ENCODE measurements at regions not wholly inside any gene's neighbourhood (a gene's known extent, or its start where the extent isn't known, plus 50 kb on each side); places are given as distances from the start of the nearest gene placed in this dataset.
A peak's percentile ranks its signal among the peaks of the same experiment; 100 is the strongest.

- no peaks in the 10 kb centered on the region for H3K27me3 ChIP-seq (replicated peaks in 1 of 4; ENCODE audit: control insufficient read depth in 3 of 4, extremely low read depth in 1 of 4, insufficient read depth in 3 of 4, low read length in 3 of 4)
- H3K4ac ChIP-seq (replicated peaks; ENCODE audit: insufficient read length, low read depth, low read length), result no peak overlapping the region
- H4K20me1 ChIP-seq (replicated peaks in 1 of 2; ENCODE audit: control insufficient read depth in 1 of 2, insufficient read depth in 2 of 2, low read length in 2 of 2), result no peaks in the 10 kb centered on the region
- no peaks in the 10 kb centered on the region for H3K36me3 ChIP-seq (ENCODE audit: control insufficient read depth in 2 of 4, insufficient read depth in 4 of 4, low read length in 3 of 4)
- H3K23me2 ChIP-seq (ENCODE audit: low read depth, low read length), result no peaks in the 10 kb centered on the region
- no peak overlapping the region for H4K8ac ChIP-seq (ENCODE audit: extremely low read depth, insufficient read depth, low read length)
- H2BK12ac ChIP-seq (ENCODE audit: low read depth, low read length), result no peak overlapping the region
- no peaks in the 10 kb centered on the region for H3K79me1 ChIP-seq (ENCODE audit: low read depth, low read length)
- H3K23ac ChIP-seq (ENCODE audit: insufficient read length), result no peak overlapping the region
- no peaks in the 10 kb centered on the region for H3K9me3 ChIP-seq (ENCODE audit: insufficient read depth in 2 of 2, low read depth in 1 of 2, low read length in 1 of 2)
- 86% methylated on average over 4 of the region's 4 CpGs; no CpG with 5 or more reads in 1 of the 2 experiments for whole genome bisulfite sequencing, 2 experiments (ENCODE audit: extremely low coverage in 1 of 2, insufficient coverage in 1 of 2, insufficient read length in 1 of 2, insufficient replicate concordance in 2 of 2, low coverage in 1 of 2, low lambda C conversion rate in 2 of 2, missing lambda C conversion rate in 1 of 2)
- CTCF ChIA-PET (ENCODE audit: partially characterized antibody), result no interaction called here
- no peak overlapping the region for H3K27ac ChIP-seq (ENCODE audit: low read depth, low read length)
- H3K56ac ChIP-seq (replicated peaks; ENCODE audit: insufficient read length, low read depth, low read length), result no peak overlapping the region
- FAIRE-seq (no peak), DNase-seq (ENCODE audit: low read depth in 1 of 2, low spot score in 2 of 2) (no peak)
- H3K14ac ChIP-seq (ENCODE audit: insufficient read length), result no peak overlapping the region
- no peaks in the 10 kb centered on the region for H3K79me2 ChIP-seq (ENCODE audit: control insufficient read depth in 1 of 2, insufficient read depth in 2 of 2, low read length in 2 of 2)
- no peak overlapping the region for H4K91ac ChIP-seq (replicated peaks; ENCODE audit: insufficient read length, low read length)
- no peak overlapping the region for H3K4me2 ChIP-seq (ENCODE audit: insufficient read depth in 1 of 2, low read depth in 2 of 2, low read length in 2 of 2)
- no peak overlapping the region for H2AK5ac ChIP-seq (ENCODE audit: low read depth, low read length)
- no peak overlapping the region for H3K18ac ChIP-seq (ENCODE audit: extremely low read depth, low read length)
- no peak overlapping the region for H2BK5ac ChIP-seq (ENCODE audit: low read depth, low read length)
- no peak overlapping the region for H2BK15ac ChIP-seq (ENCODE audit: low read length)
- POLR2A ChIA-PET (ENCODE audit: partially characterized antibody), result no interaction called here
- H2BK20ac ChIP-seq (ENCODE audit: low read length), result no peak overlapping the region
- no peak overlapping the region for H2BK120ac ChIP-seq (replicated peaks; ENCODE audit: low read depth, low read length)
- H2AFZ ChIP-seq (ENCODE audit: low read length), result peak overlapping the region; percentile 72; the same call in 1 of the 2 replicates
- H4K5ac ChIP-seq (ENCODE audit: insufficient read length, low read depth, low read length), result no peak overlapping the region
- no peaks in the 10 kb centered on the region for H3K4me1 ChIP-seq (replicated peaks in 1 of 4; ENCODE audit: control insufficient read depth in 3 of 4, insufficient read depth in 4 of 4, low read length in 3 of 4)
- H3K4me3 ChIP-seq (ENCODE audit: extremely low read depth in 1 of 4, insufficient read depth in 2 of 4, low read depth in 3 of 4, low read length in 4 of 4), result no peak overlapping the region
- no peak overlapping the region for H3K9ac ChIP-seq (replicated peaks in 1 of 4; ENCODE audit: extremely low read depth in 1 of 4, low read depth in 3 of 4, low read length in 3 of 4)
- TF ChIP-seq TEAD4 (IDR thresholded peaks at IDR 0.05; ENCODE audit: low read depth, low read length), result no peak
- TF ChIP-seq MAFK (IDR thresholded peaks at IDR 0.05; ENCODE audit: low read depth, low read length), result no peak
- no peak for TF ChIP-seq YY1 (IDR thresholded peaks at IDR 0.05; ENCODE audit: low read depth, low read length)
These were observed 1202.9 kb downstream of the NCAM2 start for GRCh38 chr21:22201126-22201525.

All from H1 (cell line).